IPS DF 4.7 (cell line): ENCODE measurements at regions not wholly inside any gene's neighbourhood (a gene's known extent, or its start where the extent isn't known, plus 50 kb on each side); places are given as distances from the start of the nearest gene placed in this dataset.

ENCODE experiments used
- DNase-seq: peaks from one replicate; pipeline ENCODE4 v3.0.0-alpha.2; 2013; ENCODE audit warnings: low spot score; ENCODE audit errors: extremely low read depth

GRCh38 chr3:182713743-182714517, 79.4 kb upstream of the ATP11B start:
- no peak for DNase-seq

- no peak for DNase-seq
These were observed 78.3 kb upstream of the ATP11B start for GRCh38 chr3:182715006-182715405.

DNA sequence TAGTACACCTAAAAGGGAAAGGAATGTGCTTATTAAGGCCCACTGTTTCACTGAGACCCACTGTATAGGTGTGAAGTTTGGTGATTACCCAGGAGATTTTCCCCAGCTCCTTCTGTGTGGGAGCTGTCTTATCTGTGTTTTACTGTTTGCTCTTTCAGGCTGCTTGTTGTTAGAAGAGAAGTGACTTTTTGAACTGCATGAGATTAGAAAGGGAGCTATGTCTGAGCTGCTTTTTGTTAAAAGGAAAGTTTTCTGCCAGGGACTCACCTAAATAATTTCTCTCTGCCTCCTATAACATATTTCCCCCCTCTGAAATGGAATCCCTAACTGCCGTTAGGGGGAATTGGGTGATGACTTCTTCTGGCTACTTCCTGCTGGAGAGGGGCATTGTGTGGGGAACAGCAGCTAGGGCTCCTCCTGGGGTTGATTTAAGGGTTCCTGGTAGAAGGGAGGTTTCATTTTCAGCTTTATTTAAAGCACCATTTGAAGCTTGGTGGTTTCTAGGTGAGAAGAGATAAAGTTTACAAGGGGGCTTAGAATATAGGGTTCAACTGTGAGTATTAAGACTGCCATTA, 77.1 kb upstream of the ATP11B start:
- DNase-seq = no peak

GRCh38 chr3:182717216-182717615, 76.1 kb upstream of the ATP11B start:
- DNase-seq = no peak

- DNase-seq = no peak
These were observed 70.4 kb upstream of the ATP11B start for GRCh38 chr3:182722907-182723306.

DNA sequence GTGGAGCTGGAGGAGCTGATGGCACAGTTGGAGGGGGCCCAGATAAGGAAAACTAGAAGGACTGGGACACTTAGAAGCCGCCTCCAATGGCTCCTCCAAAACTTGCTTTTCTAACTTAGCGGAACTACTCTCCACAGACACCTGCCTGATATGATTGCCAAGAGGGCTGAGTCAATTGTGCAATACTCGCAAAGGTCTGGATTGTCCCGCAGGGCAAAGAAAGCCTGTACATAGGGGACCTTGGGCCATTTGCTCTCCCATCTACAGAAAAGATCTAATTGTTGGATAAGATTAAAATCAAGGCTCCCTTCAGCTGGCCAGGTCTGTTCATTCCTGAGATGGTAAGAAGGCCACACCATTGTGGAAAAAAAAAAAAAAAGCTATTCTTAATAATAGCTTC, 69.7 kb upstream of the ATP11B start:
- no peak for DNase-seq

DNA sequence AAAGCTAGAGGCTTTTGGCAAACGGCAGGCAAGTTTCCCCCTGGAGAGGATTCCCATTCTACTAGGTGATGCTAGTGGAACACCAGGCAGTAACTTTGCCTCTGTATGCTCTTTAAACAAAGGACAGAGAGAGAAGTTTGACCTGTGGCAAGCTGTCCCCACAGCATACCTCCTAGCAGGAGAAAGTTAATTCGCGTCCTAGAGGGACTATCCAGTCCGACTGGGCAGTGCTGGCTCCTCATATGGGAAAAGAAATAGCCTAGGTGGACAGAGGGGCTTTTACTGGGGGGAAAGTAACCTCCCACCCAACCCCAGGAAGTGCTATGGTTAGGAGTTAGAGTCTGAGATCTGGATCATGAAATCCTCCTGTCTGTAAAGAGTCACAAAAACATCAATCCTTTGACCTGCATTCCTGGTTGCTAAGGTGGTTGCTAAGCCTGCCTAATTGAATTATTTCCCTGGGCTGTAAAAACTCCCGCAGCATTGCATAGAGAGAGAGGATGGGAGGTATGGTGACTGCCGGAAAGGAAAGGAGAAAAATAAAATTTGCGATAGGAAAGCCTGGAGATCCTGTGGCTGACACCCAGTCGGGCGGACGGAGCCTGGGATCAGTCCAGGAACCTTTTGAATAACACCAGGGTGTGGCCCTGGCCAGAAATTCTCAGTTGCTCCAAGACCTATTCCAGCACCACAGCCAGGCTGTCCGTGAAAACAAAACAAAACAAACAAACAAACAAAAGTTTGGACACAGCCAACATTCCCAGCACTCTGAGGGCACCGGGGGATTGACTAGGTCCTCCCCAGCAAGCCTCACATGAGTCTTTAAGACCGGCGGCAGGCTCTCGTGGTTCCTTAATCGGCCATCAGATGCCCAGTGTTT, 67.7 kb upstream of the ATP11B start:
- DNase-seq = no peak

GRCh38 chr3:182726258-182727142, 66.8 kb upstream of the ATP11B start:
- DNase-seq = no peak

- no peak for DNase-seq
These were observed 65.1 kb upstream of the ATP11B start for GRCh38 chr3:182728238-182728637.

DNA sequence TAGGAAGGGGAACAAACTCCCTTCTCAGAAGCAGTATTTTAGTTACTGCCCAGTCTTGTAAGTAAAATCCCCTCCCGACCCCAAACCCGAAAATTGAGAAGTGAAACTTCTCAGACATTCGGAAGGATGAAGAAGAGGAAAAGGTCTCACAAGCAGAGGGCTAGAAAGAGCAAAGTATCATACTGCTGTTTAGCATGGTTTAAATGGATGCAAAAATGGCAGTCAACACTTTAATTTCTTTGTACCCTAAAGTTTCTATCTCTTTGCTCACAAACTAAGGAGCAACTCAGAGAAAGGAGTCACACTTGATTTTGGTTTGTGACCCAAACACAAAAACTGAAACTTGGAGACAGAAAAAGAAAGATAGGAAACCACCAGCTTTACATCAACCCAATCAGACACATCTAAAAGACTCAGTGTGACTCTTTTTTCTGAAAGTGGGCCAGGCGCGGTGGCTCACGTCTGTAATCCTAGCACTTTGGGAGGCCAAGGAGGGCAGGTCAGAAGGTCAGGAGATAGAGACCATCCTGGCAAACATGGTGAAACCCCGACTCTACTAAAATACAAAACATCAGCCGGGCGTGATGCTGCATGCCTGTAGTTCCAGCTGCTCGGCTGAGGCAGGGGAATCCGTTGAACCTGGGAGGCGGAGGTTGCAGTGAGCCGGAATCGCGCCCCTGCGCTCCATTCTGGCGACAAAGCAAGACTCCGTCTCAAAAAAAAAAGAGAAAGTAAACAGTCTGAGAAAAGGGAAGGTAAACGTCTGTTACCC, 63.2 kb upstream of the ATP11B start:
- DNase-seq = no peak

- no peak for DNase-seq
These were observed 62.6 kb upstream of the ATP11B start for GRCh38 chr3:182730675-182731042.

DNA sequence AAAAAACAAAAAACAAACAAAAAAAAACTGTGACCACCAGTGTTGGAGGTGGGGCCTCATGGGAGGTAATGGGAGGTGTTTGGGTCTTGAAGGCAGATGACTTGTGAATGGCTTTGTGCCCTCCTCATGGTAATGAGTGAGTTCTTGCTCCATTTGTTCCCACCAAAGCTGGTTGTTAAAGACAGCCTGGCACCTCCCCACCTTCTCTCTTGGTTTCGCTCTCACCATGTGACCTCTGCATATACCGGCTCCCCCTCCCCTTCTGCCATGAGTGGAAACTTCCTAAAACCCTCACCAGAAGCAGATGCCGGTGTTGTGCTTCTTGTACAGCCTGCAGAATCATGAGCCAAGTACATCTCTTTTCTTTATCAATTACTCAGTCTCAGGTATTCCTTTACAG, 61.5 kb upstream of the ATP11B start:
- DNase-seq = no peak

DNA sequence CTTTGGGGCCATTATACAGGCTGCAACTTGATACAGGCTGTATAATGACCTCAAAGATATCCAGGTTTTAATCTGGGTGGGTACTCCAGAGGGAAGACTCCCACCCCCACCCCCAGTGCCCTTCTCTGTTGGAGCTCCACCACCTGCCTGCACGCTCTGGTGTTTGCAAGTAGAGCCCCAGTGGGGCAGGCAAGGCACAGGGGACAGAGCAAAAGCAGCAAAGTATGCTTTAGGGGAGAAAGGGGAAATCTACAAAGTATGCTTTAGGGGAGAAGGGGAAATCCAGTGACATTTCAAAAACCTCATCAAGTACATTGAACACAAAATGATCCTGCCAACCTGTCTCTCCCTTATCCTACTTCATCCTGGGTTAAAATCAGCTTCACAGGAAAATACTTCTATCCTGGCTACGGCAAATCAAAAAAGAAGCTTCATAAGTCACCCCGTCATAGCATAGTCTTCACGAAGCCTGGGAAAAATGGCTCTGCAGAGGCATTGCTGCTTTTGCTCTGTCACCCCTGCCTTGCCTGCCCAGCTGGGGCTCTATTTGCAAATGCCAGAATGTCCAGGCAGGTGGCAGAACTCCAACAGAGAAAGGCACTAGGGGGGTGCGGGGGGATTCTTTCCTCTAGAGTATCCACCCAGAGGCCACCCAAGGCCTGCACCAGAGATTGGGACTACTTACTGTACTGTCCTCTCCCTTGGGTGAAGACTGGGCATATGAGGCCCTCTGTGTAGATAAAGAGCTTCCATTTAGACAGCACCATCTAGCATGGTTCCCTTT, 60.9 kb upstream of the ATP11B start:
- DNase-seq = no peak

DNA sequence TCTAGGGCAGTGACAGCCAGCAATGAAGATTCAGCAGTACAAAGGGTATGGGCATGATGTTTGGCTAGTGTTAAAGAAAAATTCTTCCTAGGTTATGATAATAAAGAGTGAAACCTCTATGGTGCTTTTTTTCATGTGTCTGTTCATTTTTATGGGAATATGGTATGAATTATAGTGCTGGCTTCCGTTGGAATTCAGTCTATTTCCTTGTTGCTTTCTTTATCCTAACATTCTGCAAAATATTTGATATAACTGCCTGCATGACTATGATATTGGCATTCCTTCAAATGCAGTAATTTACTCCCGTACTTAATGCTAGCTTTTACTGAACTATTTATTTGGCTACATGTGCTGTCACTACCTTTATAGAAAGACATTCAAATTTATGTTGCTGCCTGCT, 57.6 kb upstream of the ATP11B start:
- DNase-seq = no peak

DNA sequence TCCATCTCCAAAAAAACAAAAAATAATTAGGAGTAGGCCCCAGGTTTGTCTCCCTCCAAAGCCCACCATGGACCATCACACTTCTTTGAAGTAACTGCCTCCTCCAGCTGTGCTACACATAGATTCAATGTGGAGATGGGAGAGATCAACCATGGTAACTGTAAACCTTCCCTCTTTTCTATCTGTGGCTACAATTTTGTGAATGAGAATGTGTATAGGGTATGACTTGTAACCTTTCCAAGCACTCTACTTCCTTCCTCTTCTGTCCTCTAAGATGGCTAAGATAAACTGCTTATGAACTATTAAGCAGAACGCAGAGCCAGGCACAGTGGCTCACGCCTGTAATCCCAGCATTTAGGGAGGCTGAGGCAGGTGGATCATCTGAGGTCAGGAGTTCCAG, 55.5 kb upstream of the ATP11B start:
- no peak for DNase-seq

GRCh38 chr3:182738583-182739411, 54.5 kb upstream of the ATP11B start:
- no peak for DNase-seq

- no peak for DNase-seq
These were observed 53.7 kb upstream of the ATP11B start for GRCh38 chr3:182739619-182740018.

DNA sequence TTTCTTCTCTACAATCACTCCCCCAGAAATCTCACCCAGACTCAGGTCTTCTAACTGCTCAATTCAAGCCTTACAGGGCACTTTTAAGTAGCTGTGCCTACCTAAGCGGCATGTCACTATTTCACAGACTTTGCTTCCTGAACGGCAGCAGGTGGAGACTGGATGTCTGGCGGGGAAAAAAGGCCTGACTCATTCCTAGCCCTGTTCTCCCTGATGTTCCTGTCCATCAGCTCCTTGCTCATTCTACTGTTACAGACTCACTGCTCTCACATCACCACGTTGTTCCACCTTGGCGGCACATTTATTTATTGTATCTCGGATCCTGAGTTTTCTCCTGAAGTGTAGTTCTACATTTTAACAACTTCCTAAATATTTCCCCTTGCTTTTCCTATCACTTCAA, 52.6 kb upstream of the ATP11B start:
- DNase-seq = no peak

DNA sequence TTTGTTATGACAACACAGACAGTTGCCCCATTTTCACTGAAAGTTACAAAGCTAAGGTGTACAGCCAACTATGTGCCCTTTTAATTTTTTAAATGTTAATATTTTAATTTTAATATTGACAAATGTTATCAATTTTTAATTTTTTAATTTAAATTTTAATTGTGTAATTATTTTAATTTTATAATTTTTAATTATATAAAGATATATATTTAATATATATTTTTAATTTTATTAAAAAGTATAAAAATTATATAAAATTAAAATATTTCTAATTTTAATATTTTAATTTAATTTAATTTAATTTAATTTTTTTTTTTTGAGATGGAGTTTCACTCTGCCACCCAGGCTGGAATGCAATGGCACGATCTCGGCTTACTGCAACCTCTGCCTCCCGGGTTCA, 52.1 kb upstream of the ATP11B start:
- DNase-seq = no peak
